ENCODE measurements at regions not wholly inside any gene's neighbourhood (a gene's known extent, or its start where the extent isn't known, plus 50 kb on each side); places are given as distances from the start of the nearest gene placed in this dataset.
"Not testable (repeated sequence)": the region's sequence is repeated elsewhere in the genome, so short reads cannot be mapped to it uniquely, and the experiment has no call there.

GRCh38 chr10:9268176-9268575 lies 1213.7 kb downstream of the GATA3 start:
- TF ChIP-seq, protein P1, sequence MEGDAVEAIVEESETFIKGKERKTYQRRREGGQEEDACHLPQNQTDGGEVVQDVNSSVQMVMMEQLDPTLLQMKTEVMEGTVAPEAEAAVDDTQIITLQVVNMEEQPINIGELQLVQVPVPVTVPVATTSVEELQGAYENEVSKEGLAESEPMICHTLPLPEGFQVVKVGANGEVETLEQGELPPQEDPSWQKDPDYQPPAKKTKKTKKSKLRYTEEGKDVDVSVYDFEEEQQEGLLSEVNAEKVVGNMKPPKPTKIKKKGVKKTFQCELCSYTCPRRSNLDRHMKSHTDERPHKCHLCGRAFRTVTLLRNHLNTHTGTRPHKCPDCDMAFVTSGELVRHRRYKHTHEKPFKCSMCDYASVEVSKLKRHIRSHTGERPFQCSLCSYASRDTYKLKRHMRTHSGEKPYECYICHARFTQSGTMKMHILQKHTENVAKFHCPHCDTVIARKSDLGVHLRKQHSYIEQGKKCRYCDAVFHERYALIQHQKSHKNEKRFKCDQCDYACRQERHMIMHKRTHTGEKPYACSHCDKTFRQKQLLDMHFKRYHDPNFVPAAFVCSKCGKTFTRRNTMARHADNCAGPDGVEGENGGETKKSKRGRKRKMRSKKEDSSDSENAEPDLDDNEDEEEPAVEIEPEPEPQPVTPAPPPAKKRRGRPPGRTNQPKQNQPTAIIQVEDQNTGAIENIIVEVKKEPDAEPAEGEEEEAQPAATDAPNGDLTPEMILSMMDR (IDR thresholded peaks at IDR 0.05; ENCODE audit: unreplicated experiment), result no peak
- Mint-ChIP-seq H3K27me3 (ENCODE audit: unreplicated experiment) (peaks cover 1% of the 10 kb centered on the region), H3K27ac (ENCODE audit: unreplicated experiment) (no peak overlapping the region), H3K9me3 (ENCODE audit: unreplicated experiment) (no peaks in the 10 kb centered on the region), H3K4me1 (ENCODE audit: unreplicated experiment) (no peaks in the 10 kb centered on the region), H3K36me3 (ENCODE audit: low read depth, unreplicated experiment) (no peaks in the 10 kb centered on the region), H3K4me3 (ENCODE audit: unreplicated experiment) (no peak overlapping the region)
- DNase-seq (ENCODE audit: low spot score), result no peak

DNA sequence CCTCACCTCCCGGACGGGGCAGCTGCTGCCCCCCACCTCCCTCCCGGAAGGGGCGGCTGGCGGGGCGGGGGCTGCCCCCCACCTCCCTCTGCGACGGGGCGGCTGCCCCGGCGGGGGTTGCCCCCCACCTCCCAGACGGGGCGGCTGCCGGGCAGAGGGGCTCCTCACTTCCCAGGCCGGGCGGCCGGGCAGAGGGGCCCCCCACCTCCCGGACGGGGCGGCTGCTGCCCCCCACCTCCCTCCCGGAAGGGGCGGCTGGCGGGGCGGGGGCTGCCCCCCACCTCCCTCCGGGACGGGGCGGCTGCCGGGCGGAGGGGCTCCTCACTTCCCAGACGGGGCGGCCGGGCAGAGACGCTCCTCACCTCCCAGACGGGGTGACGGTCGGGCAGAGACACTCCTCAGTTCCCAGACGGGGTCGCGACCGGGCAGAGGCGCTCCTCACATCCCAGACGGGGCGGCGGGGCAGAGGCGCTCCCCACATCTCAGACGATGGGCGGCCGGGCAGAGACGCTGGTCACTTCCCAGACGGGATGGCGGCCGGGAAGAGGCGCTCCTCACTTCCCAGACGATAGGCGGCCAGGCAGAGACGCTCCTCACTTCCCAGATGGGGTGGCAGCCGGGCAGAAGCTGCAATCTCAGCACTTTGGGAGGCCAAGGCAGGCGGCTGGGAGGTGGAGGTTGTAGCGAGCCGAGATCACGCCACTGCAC lies 1218.8 kb downstream of the GATA3 start:
- H3K27me3 Mint-ChIP-seq (ENCODE audit: unreplicated experiment); H3K4me1 Mint-ChIP-seq (ENCODE audit: unreplicated experiment); H3K27ac Mint-ChIP-seq (ENCODE audit: unreplicated experiment); H3K4me3 Mint-ChIP-seq (ENCODE audit: unreplicated experiment); H3K9me3 Mint-ChIP-seq (ENCODE audit: unreplicated experiment); H3K36me3 Mint-ChIP-seq (ENCODE audit: low read depth, unreplicated experiment); DNase-seq (ENCODE audit: low spot score): not testable (repeated sequence)

DNA sequence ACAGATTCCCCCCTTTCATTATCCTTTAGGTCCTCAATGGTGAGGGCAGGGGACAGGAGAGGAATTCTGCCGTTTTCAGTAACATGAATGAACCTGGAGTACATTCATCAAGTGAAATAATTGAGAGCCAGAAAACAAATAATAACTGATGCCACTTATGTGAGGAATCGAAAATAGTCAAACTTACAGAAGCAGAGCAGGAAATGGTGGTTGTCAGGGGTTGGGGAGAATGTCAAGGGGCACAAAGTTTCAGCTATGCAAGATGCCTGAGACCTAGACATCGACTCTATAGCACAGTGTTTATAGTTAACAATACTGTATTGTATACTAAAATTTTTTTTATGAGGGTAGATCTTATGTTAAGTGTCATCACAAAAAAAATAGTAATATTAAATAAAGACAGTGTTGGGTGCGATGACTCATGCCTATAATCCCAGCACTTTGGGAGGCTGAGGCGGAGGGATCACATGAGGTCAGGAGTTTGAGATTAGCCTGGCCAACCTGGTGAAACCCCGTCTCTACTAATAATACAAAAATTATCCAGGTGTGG lies 1219.8 kb downstream of the GATA3 start:
- Mint-ChIP-seq H3K4me3 (ENCODE audit: unreplicated experiment) (no peak overlapping the region), H3K4me1 (ENCODE audit: unreplicated experiment) (no peaks in the 10 kb centered on the region), H3K9me3 (ENCODE audit: unreplicated experiment) (no peaks in the 10 kb centered on the region), H3K27me3 (ENCODE audit: unreplicated experiment) (peaks cover 1% of the 10 kb centered on the region), H3K36me3 (ENCODE audit: low read depth, unreplicated experiment) (no peaks in the 10 kb centered on the region), H3K27ac (ENCODE audit: unreplicated experiment) (no peak overlapping the region)
- TF ChIP-seq, protein P1 (IDR thresholded peaks at IDR 0.05; ENCODE audit: unreplicated experiment), result no peak
- DNase-seq (ENCODE audit: low spot score), result no peak

DNA sequence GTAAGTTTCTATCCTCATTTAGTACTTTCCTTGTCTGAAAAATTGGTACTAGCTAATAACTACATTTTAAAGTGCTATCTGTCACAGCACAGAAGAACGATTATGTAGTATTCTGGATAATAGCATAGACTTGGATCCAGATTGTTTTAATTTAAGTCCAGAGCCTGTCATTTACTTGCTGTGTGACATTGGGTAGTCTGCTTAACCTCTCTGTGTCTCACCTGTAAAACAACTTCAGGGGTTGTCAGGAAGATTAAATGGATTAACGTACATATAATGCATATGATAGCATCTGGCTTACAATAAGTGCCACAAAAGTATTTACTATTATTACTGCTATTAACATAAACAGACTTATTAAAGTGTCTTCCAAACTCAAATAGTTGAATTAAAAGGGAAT lies 1221.4 kb downstream of the GATA3 start:
- DNase-seq (ENCODE audit: low spot score), result no peak
- H3K4me1 Mint-ChIP-seq (ENCODE audit: unreplicated experiment), result no peaks in the 10 kb centered on the region
- H3K9me3 Mint-ChIP-seq (ENCODE audit: unreplicated experiment), result no peaks in the 10 kb centered on the region
- H3K4me3 Mint-ChIP-seq (ENCODE audit: unreplicated experiment), result no peak overlapping the region
- peaks cover 1% of the 10 kb centered on the region for H3K27me3 Mint-ChIP-seq (ENCODE audit: unreplicated experiment)
- H3K27ac Mint-ChIP-seq (ENCODE audit: unreplicated experiment), result no peak overlapping the region
- no peaks in the 10 kb centered on the region for H3K36me3 Mint-ChIP-seq (ENCODE audit: low read depth, unreplicated experiment)
- TF ChIP-seq, protein P1 (IDR thresholded peaks at IDR 0.05; ENCODE audit: unreplicated experiment), result no peak

DNA sequence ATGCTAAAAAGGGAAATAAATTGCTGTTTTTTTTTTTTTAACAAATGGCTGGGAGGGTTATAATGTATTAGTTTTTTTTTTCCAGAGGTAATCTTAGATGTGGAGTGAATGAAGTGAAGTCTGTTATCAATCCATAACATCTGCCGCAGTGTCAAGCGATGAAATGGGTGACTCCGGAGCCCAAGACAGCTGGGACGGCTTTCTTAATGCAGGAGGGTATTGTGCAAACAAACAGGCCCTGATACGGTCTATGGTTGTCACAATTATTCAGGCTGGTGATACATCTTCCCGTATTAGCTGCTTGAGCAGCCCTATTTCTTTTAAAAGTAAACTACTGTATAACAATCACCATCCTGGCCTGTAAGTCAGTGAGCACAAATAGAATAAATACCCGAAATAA lies 1231.2 kb downstream of the GATA3 start:
- TF ChIP-seq, protein P1 (IDR thresholded peaks at IDR 0.05; ENCODE audit: unreplicated experiment), result no peak
- H3K4me1 Mint-ChIP-seq (ENCODE audit: unreplicated experiment), result no peaks in the 10 kb centered on the region
- no peak for DNase-seq (ENCODE audit: low spot score)
- H3K27ac Mint-ChIP-seq (ENCODE audit: unreplicated experiment), result no peak overlapping the region
- no peaks in the 10 kb centered on the region for H3K27me3 Mint-ChIP-seq (ENCODE audit: unreplicated experiment)
- no peaks in the 10 kb centered on the region for H3K9me3 Mint-ChIP-seq (ENCODE audit: unreplicated experiment)
- no peak overlapping the region for H3K4me3 Mint-ChIP-seq (ENCODE audit: unreplicated experiment)
- no peaks in the 10 kb centered on the region for H3K36me3 Mint-ChIP-seq (ENCODE audit: low read depth, unreplicated experiment)
